ENCODE measurements at regions not wholly inside any gene's neighbourhood (a gene's known extent, or its start where the extent isn't known, plus 50 kb on each side); places are given as distances from the start of the nearest gene placed in this dataset.

- no peaks in the 10 kb centered on the region for H3K36me3 ChIP-seq
- H3K4me3 ChIP-seq, result no peak overlapping the region
- intact Hi-C loops (cut with DNase I), result no loop called here
- no peaks in the 10 kb centered on the region for H3K27me3 ChIP-seq
- no peak for ATAC-seq
- H3K9me3 ChIP-seq, result no peaks in the 10 kb centered on the region
- no peak overlapping the region for H3K27ac ChIP-seq
- TF ChIP-seq POLR2A (IDR thresholded peaks at IDR 0.05) (no peak), CTCF (IDR thresholded peaks at IDR 0.05) (no peak)
- 30% methylated on average over 5 of the region's 5 CpGs for WGBS (ENCODE audit: insufficient coverage, low coverage, low lambda C conversion rate, missing lambda C conversion rate)
- DNase-seq, result no peak
- no peaks in the 10 kb centered on the region for H3K4me1 ChIP-seq
Observed at GRCh38 chr7:131735101-131735500, 178.7 kb upstream of the PODXL start.

- DNase-seq (no peak), ATAC-seq (no peak)
- Histone ChIP-seq H3K4me3 (no peak overlapping the region), H3K27ac (no peak overlapping the region), H3K36me3 (no peaks in the 10 kb centered on the region), H3K4me1 (no peaks in the 10 kb centered on the region), H3K9me3 (no peaks in the 10 kb centered on the region), H3K27me3 (no peaks in the 10 kb centered on the region)
- intact Hi-C loops (cut with DNase I), result no loop called here
- 53% methylated on average over 6 of the region's 6 CpGs for WGBS (ENCODE audit: insufficient coverage, low coverage, low lambda C conversion rate, missing lambda C conversion rate)
- TF ChIP-seq CTCF (IDR thresholded peaks at IDR 0.05), result no peak
- no peak for TF ChIP-seq POLR2A (IDR thresholded peaks at IDR 0.05)
Observed at GRCh38 chr7:131733604-131734003, 177.2 kb upstream of the PODXL start.

- intact Hi-C loops (cut with DNase I), result no loop called here
- H3K27ac ChIP-seq, result no peak overlapping the region
- no peaks in the 10 kb centered on the region for H3K27me3 ChIP-seq
- DNase-seq (no peak), ATAC-seq (no peak)
- H3K9me3 ChIP-seq, result no peaks in the 10 kb centered on the region
- no peak overlapping the region for H3K4me3 ChIP-seq
- 64% methylated on average over 1 of the region's 2 CpGs for WGBS (ENCODE audit: insufficient coverage, low coverage, low lambda C conversion rate, missing lambda C conversion rate)
- H3K36me3 ChIP-seq, result no peaks in the 10 kb centered on the region
- TF ChIP-seq POLR2A (IDR thresholded peaks at IDR 0.05) (no peak), CTCF (IDR thresholded peaks at IDR 0.05) (no peak)
- no peaks in the 10 kb centered on the region for H3K4me1 ChIP-seq
Observed at GRCh38 chr7:131727189-131727588, 170.8 kb upstream of the PODXL start.

- Histone ChIP-seq H3K27ac (no peak overlapping the region), H3K36me3 (no peaks in the 10 kb centered on the region), H3K27me3 (no peaks in the 10 kb centered on the region), H3K9me3 (no peaks in the 10 kb centered on the region), H3K4me1 (no peaks in the 10 kb centered on the region), H3K4me3 (no peak overlapping the region)
- DNase-seq (no peak), ATAC-seq (no peak)
- no peak for TF ChIP-seq POLR2A (IDR thresholded peaks at IDR 0.05)
- TF ChIP-seq CTCF (IDR thresholded peaks at IDR 0.05), result no peak
- intact Hi-C loops (cut with DNase I), result no loop called here
- WGBS (ENCODE audit: insufficient coverage, low coverage, low lambda C conversion rate, missing lambda C conversion rate), result 38% methylated on average over 2 of the region's 4 CpGs
Observed at GRCh38 chr7:131726686-131727085, 170.3 kb upstream of the PODXL start.

- H3K27ac ChIP-seq, result no peak overlapping the region
- no peaks in the 10 kb centered on the region for H3K9me3 ChIP-seq
- H3K4me1 ChIP-seq, result no peaks in the 10 kb centered on the region
- intact Hi-C loops (cut with DNase I), result no loop called here
- WGBS (ENCODE audit: insufficient coverage, low coverage, low lambda C conversion rate, missing lambda C conversion rate), result 63% methylated on average over 1 of the region's 2 CpGs
- H3K4me3 ChIP-seq, result no peak overlapping the region
- no peak for ATAC-seq
- H3K27me3 ChIP-seq, result no peaks in the 10 kb centered on the region
- TF ChIP-seq CTCF (IDR thresholded peaks at IDR 0.05) (no peak), POLR2A (IDR thresholded peaks at IDR 0.05) (no peak)
- no peak for DNase-seq
- H3K36me3 ChIP-seq, result no peaks in the 10 kb centered on the region
Observed at GRCh38 chr7:131726031-131726430, 169.6 kb upstream of the PODXL start.

Measured in right lobe of liver (tissue), 6 donors.